Neural crest cell (in vitro differentiated cells): ENCODE measurements at regions not wholly inside any gene's neighbourhood (a gene's known extent, or its start where the extent isn't known, plus 50 kb on each side); places are given as distances from the start of the nearest gene placed in this dataset.

Source experiments
- DNase-seq: peaks from one replicate; pipeline ENCODE4 v3.0.0; 2021; ENCODE audit warnings: low read depth, mixed read lengths, low spot score
- H3K27ac Mint-ChIP-seq: one replicate; pipeline ENCODE4 v1.8.0; 2021; ENCODE audit warnings: mild to moderate bottlenecking, mixed read lengths; ENCODE audit not compliant: unreplicated experiment
- H3K27me3 Mint-ChIP-seq: 2 replicates; pipeline ENCODE4 v1.8.0; 2021; ENCODE audit warnings: low read depth, mild to moderate bottlenecking, mixed read lengths
- H3K36me3 Mint-ChIP-seq: 2 replicates; pipeline ENCODE4 v1.8.0; 2021; ENCODE audit warnings: low read depth, mild to moderate bottlenecking, mixed read lengths
- H3K4me1 Mint-ChIP-seq: 2 replicates; pipeline ENCODE4 v1.8.0; 2021; ENCODE audit warnings: mixed read lengths
- H3K4me3 Mint-ChIP-seq: one replicate; pipeline ENCODE4 v1.8.0; 2021; ENCODE audit warnings: mild to moderate bottlenecking, mixed read lengths
- H3K9me3 Mint-ChIP-seq: 2 replicates; pipeline ENCODE4 v1.8.0; 2021; ENCODE audit warnings: mixed read lengths
- TF ChIP-seq, protein P1 (sequence below): fragments of 200-600 bp; sonication (generic); conservative IDR thresholded peaks from 2 replicates; pipeline ENCODE4 v1.5.0; 2021; ENCODE audit warnings: antibody characterized with exemption, mild to moderate bottlenecking

DNA sequence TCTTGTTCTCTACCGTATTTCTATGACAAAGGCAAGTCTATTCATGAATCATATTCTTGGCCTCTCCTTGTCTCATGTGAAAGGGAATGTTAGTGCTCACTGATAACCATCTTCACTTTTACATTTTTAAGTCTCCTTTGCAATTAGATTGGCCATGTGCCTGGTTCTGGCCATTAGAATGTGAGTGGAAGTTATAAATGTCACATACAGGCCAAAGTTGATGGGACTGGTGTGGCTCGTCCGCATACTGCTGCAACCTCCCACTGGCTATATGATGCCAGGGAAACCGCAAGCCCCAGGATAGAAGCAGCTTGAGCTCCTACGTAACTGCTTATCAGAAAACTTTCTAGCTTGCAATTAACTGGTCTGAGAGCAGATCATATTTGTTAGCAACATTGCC, 86.1 kb downstream of the MAGEC1 start:
- Mint-ChIP-seq H3K4me3 (no peak overlapping the region), H3K36me3 (peaks cover 3% of the 10 kb centered on the region), H3K27me3 (no peaks in the 10 kb centered on the region), H3K4me1 (peaks cover 1% of the 10 kb centered on the region), H3K9me3 (peaks cover 8% of the 10 kb centered on the region), H3K27ac (no peak overlapping the region)
- DNase-seq = no peak
- TF ChIP-seq, protein P1, sequence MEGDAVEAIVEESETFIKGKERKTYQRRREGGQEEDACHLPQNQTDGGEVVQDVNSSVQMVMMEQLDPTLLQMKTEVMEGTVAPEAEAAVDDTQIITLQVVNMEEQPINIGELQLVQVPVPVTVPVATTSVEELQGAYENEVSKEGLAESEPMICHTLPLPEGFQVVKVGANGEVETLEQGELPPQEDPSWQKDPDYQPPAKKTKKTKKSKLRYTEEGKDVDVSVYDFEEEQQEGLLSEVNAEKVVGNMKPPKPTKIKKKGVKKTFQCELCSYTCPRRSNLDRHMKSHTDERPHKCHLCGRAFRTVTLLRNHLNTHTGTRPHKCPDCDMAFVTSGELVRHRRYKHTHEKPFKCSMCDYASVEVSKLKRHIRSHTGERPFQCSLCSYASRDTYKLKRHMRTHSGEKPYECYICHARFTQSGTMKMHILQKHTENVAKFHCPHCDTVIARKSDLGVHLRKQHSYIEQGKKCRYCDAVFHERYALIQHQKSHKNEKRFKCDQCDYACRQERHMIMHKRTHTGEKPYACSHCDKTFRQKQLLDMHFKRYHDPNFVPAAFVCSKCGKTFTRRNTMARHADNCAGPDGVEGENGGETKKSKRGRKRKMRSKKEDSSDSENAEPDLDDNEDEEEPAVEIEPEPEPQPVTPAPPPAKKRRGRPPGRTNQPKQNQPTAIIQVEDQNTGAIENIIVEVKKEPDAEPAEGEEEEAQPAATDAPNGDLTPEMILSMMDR = no peak

DNA sequence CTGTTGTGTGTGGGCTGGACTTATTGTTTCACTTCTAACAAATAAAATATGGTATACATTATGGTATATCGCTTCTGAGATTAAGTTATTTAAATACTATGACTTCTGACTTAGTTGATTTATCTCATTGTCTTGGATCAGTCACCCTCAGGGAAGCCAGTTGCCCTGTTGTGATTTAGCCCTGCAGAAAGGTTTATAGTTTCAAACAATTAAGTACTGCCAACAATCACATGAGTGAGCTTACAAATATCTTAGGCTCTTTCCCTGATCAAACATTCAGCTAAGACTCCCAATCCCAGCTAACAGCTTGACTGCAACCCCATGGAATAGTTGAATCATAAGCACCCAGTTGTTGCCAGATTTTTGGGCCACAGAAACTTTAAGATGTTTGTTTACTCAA, 85.4 kb downstream of the MAGEC1 start:
- Mint-ChIP-seq H3K27ac (no peak overlapping the region), H3K4me3 (no peak overlapping the region), H3K36me3 (peaks cover 3% of the 10 kb centered on the region), H3K27me3 (no peaks in the 10 kb centered on the region), H3K4me1 (no peaks in the 10 kb centered on the region), H3K9me3 (peaks cover 10% of the 10 kb centered on the region)
- TF ChIP-seq, protein P1 = no peak
- no peak for DNase-seq

DNA sequence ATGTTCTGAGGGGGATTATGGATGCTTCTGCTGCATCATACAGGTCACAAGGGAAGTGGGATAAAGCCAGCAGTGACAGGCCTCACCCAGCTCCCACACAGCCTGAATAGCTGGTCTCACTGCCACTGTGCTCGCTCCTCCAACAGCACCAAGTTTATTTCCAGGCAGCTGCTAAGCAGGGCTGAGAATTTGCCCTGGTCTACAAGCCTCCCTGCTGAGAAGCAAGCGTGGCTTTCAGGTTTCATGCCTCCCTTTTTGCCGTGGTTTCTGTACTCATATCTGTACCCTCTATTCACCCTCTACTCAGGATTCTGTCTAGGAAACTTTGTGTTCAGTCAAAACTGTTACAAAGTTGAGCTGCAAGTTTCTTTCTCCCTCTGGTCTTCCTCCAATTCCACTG, 78.6 kb downstream of the MAGEC1 start:
- no peak overlapping the region for H3K27ac Mint-ChIP-seq
- no peaks in the 10 kb centered on the region for H3K27me3 Mint-ChIP-seq
- H3K9me3 Mint-ChIP-seq = peaks cover 24% of the 10 kb centered on the region
- TF ChIP-seq, protein P1 = no peak
- peaks cover 3% of the 10 kb centered on the region for H3K36me3 Mint-ChIP-seq
- no peak for DNase-seq
- no peak overlapping the region for H3K4me3 Mint-ChIP-seq
- H3K4me1 Mint-ChIP-seq = no peaks in the 10 kb centered on the region

DNA sequence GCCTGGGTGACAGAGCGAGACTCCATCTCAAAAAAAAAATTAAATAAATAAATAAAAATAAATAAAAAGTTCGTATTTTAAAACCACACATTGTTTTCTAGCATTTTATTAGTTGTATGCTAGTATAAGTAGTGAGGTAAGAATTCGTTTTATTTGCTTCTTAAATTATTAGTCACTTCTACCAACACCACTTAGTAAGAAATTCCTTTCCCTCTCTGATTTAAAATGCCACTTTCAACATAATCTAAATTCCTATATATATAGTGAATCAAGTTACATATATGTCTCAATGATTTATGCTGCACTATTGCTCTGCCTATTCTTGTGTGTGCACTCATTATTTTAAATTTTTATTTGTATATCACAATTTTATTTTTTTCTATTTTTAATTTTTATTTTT, 72.1 kb downstream of the MAGEC1 start:
- no peaks in the 10 kb centered on the region for H3K4me1 Mint-ChIP-seq
- H3K4me3 Mint-ChIP-seq = no peak overlapping the region
- TF ChIP-seq, protein P1 = no peak
- no peak overlapping the region for H3K27ac Mint-ChIP-seq
- no peaks in the 10 kb centered on the region for H3K27me3 Mint-ChIP-seq
- no peak for DNase-seq
- no peaks in the 10 kb centered on the region for H3K36me3 Mint-ChIP-seq
- peaks cover 16% of the 10 kb centered on the region for H3K9me3 Mint-ChIP-seq

DNA sequence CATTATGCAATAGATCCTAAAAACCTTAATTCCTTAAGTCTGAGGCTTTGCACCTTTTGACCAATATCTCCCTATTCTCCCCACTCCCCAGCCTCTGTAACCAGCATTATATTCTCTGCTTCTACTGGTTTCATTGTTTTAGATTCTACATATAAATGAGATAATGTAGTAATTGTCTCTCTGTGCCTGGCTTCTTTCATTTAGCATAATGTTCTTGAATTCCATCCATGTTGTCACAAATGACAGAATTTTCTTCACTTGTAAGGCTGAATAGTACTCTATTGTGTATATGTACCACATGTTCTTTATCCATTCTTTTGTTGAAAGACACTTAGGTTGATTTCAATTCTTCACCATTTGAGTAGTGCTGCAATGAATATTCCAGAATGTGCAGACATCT, 66.0 kb downstream of the MAGEC1 start:
- DNase-seq = no peak
- TF ChIP-seq, protein P1 = no peak
- peaks cover 1% of the 10 kb centered on the region for H3K36me3 Mint-ChIP-seq
- no peaks in the 10 kb centered on the region for H3K4me1 Mint-ChIP-seq
- H3K9me3 Mint-ChIP-seq = peaks cover 9% of the 10 kb centered on the region
- H3K27me3 Mint-ChIP-seq = no peaks in the 10 kb centered on the region
- no peak overlapping the region for H3K27ac Mint-ChIP-seq
- no peak overlapping the region for H3K4me3 Mint-ChIP-seq

DNA sequence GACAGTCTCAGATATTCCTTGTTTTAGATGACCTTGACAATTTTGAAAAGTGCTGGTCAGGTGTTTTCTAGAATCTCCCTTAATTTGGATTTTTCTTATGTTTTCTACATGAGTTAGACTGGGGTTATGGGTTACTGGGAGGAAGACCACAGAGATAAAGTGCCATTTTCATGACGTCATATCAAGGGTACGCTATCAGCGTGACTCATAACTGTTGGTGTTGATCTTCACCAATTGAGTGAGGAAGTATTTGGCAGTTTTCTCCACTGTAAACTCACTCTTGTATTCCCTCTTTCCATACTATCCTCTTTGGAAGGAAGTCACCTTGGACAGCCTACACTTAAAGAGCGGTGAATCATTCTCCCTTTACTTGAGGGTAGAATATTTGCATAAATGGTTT, 56.9 kb downstream of the MAGEC1 start:
- DNase-seq = no peak
- H3K27ac Mint-ChIP-seq = no peak overlapping the region
- TF ChIP-seq, protein P1 = no peak
- H3K36me3 Mint-ChIP-seq = peaks cover 5% of the 10 kb centered on the region
- H3K4me3 Mint-ChIP-seq = no peak overlapping the region
- H3K27me3 Mint-ChIP-seq = no peaks in the 10 kb centered on the region
- peaks cover 13% of the 10 kb centered on the region for H3K9me3 Mint-ChIP-seq
- no peaks in the 10 kb centered on the region for H3K4me1 Mint-ChIP-seq
